NT2/D1 (cell line): ENCODE measurements at regions not wholly inside any gene's neighbourhood (a gene's known extent, or its start where the extent isn't known, plus 50 kb on each side); places are given as distances from the start of the nearest gene placed in this dataset.

Experiments
- SUZ12 ChIP-seq: IDR thresholded peaks from 2 replicates; pipeline ENCODE4 v1.6.1; 2011; ENCODE audit not compliant: insufficient read length, insufficient read depth; ENCODE audit errors: extremely low read depth
- YY1 ChIP-seq: IDR thresholded peaks from 2 replicates; pipeline ENCODE4 v1.6.1; 2011; ENCODE audit not compliant: insufficient read length, insufficient read depth
- ZNF274 ChIP-seq: IDR thresholded peaks from 2 replicates; pipeline ENCODE4 v1.6.1; 2011; ENCODE audit warnings: mild to moderate bottlenecking, low read depth, low read length

- TF ChIP-seq SUZ12 (no peak), ZNF274 (no peak), YY1 (no peak)
Measured at GRCh38 chr4:81665649-81666048, 193.9 kb upstream of the RASGEF1B start.
